ENCODE measurements at regions not wholly inside any gene's neighbourhood (a gene's known extent, or its start where the extent isn't known, plus 50 kb on each side); places are given as distances from the start of the nearest gene placed in this dataset.

DNA sequence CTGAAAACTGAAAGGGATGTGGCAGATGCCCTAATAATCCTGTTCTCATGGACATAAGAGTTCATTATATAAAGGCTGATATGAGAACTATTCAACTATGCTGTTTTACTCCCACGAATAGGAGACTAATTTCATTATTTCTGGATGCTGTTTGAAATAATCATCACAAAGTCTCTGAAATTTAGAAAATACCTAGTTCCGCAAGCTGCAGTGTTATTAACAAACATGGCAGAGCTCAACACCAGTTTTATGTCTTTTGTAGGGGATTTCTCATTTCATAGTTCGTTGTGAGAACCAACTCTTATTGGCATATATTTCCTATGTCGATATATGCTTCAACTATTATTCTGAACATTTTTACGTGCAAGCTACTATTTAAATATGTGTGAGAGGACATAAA lies 200.3 kb upstream of the SLC8A1 start:
- TF ChIP-seq, protein P1, sequence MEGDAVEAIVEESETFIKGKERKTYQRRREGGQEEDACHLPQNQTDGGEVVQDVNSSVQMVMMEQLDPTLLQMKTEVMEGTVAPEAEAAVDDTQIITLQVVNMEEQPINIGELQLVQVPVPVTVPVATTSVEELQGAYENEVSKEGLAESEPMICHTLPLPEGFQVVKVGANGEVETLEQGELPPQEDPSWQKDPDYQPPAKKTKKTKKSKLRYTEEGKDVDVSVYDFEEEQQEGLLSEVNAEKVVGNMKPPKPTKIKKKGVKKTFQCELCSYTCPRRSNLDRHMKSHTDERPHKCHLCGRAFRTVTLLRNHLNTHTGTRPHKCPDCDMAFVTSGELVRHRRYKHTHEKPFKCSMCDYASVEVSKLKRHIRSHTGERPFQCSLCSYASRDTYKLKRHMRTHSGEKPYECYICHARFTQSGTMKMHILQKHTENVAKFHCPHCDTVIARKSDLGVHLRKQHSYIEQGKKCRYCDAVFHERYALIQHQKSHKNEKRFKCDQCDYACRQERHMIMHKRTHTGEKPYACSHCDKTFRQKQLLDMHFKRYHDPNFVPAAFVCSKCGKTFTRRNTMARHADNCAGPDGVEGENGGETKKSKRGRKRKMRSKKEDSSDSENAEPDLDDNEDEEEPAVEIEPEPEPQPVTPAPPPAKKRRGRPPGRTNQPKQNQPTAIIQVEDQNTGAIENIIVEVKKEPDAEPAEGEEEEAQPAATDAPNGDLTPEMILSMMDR (IDR thresholded peaks at IDR 0.05) = no peak
- no peak for TF ChIP-seq POLR2A (IDR thresholded peaks at IDR 0.05)

All from uterus (tissue), 2 donors.